IPS-NIHi7 (cell line): ENCODE measurements at regions not wholly inside any gene's neighbourhood (a gene's known extent, or its start where the extent isn't known, plus 50 kb on each side); places are given as distances from the start of the nearest gene placed in this dataset.

Experiments
- DNase-seq: peaks from one replicate; pipeline ENCODE4 v3.0.0; 2012; ENCODE audit warnings: mixed read lengths; ENCODE audit errors: extremely low spot score

GRCh38 chr4:128603081-128603480 is 206.4 kb upstream of the JADE1 start:
- no peak for DNase-seq

- DNase-seq: no peak
These were observed 207.4 kb upstream of the JADE1 start for GRCh38 chr4:128601991-128602695.

- DNase-seq: peak; percentile 50
These were observed 208.3 kb upstream of the JADE1 start for GRCh38 chr4:128600996-128601871.

GRCh38 chr4:128600410-128600809 is 209.1 kb upstream of the JADE1 start:
- no peak for DNase-seq

- DNase-seq: no peak
These were observed 212.0 kb upstream of the JADE1 start for GRCh38 chr4:128597500-128597899.

- no peak for DNase-seq
These were observed 212.6 kb upstream of the JADE1 start for GRCh38 chr4:128596853-128597252.

GRCh38 chr4:128596115-128596514 is 213.4 kb upstream of the JADE1 start:
- no peak for DNase-seq

GRCh38 chr4:128591482-128591881 is 218.0 kb upstream of the JADE1 start:
- no peak for DNase-seq

GRCh38 chr4:128590773-128591172 is 218.7 kb upstream of the JADE1 start:
- DNase-seq: no peak

- DNase-seq: no peak
These were observed 219.3 kb upstream of the JADE1 start for GRCh38 chr4:128590034-128590740.

GRCh38 chr4:128589384-128589965 is 220.0 kb upstream of the JADE1 start:
- no peak for DNase-seq

- DNase-seq: no peak
These were observed 222.1 kb upstream of the JADE1 start for GRCh38 chr4:128587382-128587781.

- no peak for DNase-seq
These were observed 225.5 kb upstream of the JADE1 start for GRCh38 chr4:128583753-128584712.

- DNase-seq: no peak
These were observed 227.1 kb upstream of the JADE1 start for GRCh38 chr4:128582427-128582870.

GRCh38 chr4:128579154-128579853 is 230.2 kb upstream of the JADE1 start:
- DNase-seq: no peak

- peak; percentile 88 for DNase-seq
These were observed 234.8 kb upstream of the JADE1 start for GRCh38 chr4:128574706-128575105.

- no peak for DNase-seq
These were observed 235.6 kb upstream of the JADE1 start for GRCh38 chr4:128573781-128574508.

- DNase-seq: no peak
These were observed 236.7 kb upstream of the JADE1 start for GRCh38 chr4:128572778-128573241.

GRCh38 chr4:128571747-128572146 is 237.8 kb upstream of the JADE1 start:
- DNase-seq: no peak
